ENCODE measurements at regions not wholly inside any gene's neighbourhood (a gene's known extent, or its start where the extent isn't known, plus 50 kb on each side); places are given as distances from the start of the nearest gene placed in this dataset.

- TF ChIP-seq CTCF (IDR thresholded peaks at IDR 0.05; ENCODE audit: insufficient read depth, low read depth, low read length) (no peak), EZH2 (IDR thresholded peaks at IDR 0.05; ENCODE audit: insufficient read depth, low read length) (no peak)
These were observed 121.4 kb upstream of the SV2C start for GRCh38 chr5:75961818-75962217.
